HG02970 (cell line): ENCODE measurements at regions not wholly inside any gene's neighbourhood (a gene's known extent, or its start where the extent isn't known, plus 50 kb on each side); places are given as distances from the start of the nearest gene placed in this dataset.

Experiments
- ATAC-seq: cut with Tn5 transposase; IDR thresholded peaks from one replicate; pipeline ENCODE4 v1.9.1; 2021; ENCODE audit warnings: mild to moderate bottlenecking, moderate library complexity, moderate number of reproducible peaks; ENCODE audit not compliant: unreplicated experiment, low FRiP score

DNA sequence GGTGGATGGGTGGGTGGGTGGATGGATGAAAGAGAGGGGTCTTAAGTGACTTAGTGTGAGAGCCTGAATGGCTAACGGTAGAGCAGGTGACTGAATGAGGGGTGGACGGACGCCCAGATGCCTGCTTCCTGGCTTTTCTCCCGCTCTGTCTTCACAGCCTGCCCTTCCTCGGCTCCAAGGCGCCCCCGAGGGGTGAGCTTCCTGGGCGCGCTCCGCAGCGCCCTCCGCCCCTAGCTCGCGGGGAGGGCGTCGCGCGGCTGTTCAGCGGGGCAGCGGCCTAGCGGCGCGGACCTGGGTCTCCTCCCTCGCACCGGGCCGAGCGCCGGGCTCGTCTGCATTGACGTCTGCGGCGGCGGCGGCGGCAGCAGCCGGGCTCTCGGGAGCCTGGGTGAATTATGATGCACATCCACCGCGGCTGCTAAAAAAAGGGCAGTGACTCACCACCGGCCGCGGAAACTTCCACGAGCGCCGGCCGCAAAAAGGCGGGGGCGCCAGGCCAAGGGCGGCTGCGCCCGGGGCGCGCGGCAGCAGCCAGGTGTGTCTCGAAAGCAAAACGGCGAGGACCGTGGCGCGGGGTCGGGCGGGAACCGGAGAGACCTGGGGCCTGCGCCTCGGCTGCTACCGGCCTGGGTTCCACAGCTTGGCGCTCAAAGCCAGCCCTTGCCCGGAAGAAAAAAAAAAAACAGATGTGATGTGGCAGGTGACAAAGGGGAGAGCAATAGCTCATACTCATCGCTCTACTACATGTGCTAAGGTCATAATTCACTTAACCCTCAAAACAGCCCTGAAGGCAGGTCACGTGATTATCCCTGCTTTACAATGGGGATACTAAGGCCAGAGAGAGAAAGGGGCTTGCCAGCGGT lies 143.0 kb upstream of the ADRA1B start:
- ATAC-seq: peak; percentile 74

DNA sequence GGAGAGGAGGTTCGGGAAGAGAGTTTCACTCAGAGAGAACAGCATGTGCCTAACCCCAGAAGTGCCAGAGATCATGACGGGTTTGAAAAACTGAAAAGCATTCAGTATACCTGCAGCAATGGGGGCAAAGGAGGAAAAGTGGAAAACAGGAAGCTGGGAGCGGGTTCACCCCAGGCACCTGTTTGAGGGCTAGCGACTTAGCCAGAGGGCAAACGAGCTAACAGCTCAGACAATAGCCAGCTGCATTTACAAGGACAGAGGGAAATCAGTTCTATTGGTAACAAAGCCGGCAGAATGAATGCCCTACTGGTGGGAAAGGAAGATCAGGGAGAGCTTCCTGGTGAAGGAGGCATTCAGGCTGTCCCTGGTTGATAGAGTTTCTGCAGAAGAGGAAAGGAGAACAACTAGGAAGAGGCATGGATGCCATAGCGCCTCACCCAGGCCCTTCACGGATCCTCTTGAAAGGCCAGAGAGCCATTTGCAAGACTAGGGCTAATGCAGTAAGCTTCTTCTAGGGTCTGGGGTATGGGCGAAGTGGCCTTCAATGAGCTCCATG lies 141.7 kb upstream of the ADRA1B start:
- no peak for ATAC-seq

DNA sequence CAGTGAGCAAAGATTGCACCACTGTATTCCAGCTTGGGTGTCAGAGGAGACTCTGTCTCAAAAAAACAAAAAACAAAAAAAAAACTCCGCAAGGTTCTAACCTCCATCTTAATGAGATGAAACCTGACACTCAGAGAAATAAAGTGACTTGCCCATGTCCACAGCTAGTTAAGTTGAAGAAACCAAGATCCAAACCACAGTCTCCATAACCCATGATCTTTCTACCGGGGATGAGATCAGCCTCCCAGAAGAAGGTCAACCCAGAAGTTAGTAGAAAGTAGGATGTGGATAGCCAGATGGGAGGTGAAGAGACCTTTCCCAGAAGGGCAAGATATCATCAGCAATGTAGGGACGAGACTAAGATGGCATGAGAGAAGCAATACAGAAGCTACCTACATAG lies 140.4 kb upstream of the ADRA1B start:
- no peak for ATAC-seq

DNA sequence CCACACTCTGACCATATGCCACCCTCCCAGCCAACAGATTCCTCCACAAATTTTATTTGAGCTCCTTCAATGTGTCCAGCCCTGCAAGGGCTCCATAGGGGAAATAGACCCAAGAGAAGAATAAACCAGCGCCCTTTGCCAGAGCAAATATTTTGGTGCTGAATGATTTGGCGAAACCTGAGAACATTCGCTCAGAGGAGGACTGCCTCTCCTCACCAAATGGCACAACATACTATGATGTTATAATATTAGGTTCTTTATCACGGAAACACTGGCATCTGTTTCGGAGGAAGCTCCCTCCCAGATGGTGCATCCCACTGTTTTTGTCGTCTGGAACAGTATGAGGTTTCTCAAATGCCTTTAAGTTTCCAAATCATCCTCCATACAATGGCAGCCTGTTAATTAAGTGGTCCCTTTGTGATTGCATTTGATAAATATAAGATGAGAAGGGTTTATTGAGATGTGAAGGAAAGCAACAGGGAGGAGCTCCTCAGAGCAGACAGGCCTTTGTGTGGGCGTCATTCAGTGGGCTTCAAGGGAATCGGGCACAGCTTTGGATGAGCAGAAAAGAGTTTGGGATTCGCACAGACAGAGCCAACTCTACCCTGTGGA lies 139.1 kb upstream of the ADRA1B start:
- ATAC-seq: no peak

DNA sequence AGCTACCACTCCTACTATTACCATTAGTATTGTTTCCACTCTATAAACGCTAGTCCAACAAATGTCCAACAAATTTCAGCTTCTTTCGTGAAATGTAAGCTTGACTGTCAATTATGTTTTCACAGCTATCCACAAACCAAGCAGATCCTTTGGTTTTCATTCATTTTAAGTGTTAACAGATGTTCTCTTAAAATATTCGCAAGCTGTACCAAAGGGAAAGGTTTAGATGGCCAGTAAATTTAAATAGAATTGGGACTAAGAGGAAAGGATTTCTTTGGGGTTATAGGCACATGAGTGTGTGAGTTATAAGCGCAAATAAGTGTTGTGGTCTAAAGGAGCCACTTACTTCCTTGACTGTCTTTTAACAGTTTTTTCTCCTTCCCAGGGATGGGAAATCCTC lies 136.8 kb upstream of the ADRA1B start:
- ATAC-seq: no peak

DNA sequence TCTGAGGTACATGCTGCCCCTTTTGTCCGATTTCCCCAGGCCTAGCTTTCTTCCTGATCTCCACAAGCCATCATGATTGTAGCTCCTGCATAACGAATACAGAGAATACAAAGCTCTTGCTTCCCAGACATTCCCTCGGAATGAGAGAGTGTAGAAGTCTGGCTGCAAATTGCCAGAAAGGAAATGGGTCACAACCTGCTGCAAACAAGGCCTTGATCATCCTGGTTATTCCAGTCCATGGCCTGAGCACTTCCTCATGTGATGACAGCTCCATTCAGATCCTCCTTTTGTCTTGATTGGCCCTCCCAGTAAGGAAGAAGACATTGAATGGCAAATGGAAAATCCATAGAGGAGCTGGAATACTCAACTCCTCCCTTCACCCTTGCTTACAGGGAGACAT lies 136.0 kb upstream of the ADRA1B start:
- no peak for ATAC-seq

DNA sequence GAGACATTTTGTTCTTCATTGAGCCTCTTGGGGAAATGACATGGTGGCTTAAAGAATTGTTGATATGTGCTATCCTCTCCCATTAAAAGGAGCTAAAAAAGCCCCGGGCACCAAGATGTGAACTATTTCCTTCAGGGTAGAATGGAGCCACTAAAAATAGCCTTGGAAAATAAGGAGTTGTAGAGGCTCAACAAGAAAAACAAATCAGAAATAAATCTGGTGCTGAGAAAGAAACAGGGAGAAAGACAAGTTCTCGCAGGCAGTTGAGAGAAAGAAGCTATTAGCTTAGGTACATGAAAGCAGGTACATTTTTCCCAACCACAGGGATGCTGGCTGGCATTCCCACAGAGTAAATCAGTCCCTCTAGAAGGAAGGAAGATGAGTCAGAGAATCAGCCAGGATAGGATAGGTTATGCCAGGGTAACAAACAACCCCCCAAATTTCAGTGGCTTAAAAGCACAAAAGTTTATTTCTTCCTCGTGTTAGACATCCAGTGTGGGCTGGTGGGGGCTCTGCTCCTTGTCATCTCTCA lies 134.6 kb upstream of the ADRA1B start:
- ATAC-seq: no peak

DNA sequence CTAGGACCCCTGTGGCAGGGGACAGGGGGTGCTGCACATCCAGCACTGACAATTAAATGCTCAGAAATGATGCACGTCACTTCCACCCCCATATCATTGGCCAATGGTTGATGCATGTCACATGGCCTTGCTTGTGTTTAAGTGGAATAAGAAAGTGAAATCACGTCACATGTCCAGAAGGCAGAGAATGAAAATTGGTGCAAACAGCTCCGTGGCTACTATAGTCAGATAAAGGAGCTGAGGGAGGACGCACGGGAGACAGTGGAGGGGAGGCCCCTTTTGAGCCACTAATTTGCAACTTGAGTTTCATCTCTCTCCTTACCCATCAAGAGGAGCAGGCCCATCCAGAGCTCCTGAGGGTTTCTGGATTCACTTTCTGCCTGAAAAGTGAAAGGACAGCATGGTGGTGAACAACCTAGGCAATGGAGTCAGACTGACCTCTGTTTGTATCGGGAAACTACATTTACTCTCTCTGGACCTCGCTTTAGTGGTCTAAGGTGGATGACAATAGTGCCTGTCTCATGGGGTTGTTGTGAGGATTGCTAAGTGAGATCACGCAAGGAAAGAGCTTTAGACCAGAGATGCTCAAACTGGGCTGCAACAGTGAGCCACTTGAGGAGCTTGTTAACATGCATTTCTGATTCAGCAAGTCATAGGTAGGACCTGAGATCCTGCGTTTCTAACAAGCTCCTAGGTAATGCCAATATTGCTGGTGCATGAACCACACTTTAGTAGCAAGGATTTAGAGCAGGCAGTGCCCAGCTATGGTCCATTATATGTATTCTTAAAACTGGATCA lies 133.9 kb upstream of the ADRA1B start:
- ATAC-seq: no peak

DNA sequence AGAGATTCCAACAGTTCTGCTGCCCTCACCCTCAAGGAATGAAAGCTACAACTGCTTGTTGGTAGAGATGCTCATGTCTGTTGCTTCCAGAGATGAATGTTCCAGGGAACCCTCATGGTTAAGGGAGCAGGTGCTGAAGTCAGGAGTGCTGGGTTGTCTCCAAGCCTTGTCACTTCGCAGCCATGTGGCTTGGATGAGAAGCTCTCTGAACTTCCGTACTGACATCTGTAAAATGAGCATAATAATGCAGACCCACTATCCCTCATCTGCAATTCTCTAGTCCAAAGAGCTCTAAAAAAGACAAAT lies 133.3 kb upstream of the ADRA1B start:
- no peak for ATAC-seq

DNA sequence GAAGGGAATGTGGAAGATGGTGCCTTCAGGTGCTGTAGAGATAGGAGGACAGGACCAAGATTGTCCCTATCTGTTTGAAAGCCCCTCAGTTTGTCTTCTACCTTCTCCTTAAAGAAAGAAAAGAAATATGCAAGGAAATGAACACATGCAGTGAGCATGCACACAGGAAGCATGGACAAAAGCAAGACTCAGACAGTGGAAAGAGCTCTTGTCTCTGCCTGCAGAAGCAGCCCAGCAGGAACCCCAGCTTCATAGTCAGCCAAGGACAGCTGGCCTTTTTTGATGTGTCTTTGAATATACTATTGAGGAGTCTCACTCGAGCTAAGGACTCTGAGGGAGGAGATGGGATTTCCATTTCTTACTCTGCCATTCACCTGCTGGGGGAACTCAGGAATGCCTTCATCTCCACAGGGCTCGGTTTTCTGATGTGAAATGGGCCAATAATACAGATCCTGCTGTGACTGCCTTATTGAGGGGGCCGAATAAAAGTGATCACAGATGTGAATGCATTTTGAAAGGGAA lies 132.5 kb upstream of the ADRA1B start:
- ATAC-seq: no peak

DNA sequence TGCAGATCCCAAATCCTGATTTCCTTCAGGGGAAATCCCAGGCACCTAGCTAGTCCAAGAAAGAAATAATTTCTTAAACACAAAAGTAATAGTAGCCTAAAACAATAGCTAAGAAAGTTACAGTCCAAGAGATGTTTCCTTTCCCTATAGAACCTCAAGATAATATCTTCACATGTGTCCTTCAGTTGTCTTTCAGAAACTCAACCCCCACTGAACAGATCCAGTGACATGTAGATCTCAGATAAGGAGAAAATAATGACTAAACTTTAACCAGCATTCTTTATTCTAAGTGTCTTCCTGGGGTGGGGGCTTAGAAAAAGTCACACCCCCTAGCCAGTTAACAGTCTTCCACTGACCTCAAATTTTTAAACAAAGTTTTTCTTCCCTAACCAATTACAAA lies 131.3 kb upstream of the ADRA1B start:
- no peak for ATAC-seq

DNA sequence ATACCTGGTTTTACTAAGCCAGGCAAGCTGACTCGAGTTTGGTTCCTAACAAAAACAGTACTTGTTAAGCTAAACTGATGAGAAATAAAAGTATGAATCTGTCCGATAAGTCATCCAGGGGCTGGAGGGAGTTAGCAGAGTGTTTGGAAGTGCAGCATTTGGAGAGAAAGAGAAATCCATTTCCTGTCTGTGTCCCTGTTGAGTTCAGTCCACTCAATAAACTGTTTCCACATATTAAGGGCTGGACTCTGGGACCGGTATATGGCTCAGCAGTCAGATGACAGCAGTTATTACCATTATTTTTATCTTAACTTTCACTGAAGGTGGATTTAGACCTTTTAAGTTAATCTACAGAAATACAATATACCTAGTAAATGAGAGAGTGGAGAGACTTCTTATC lies 130.6 kb upstream of the ADRA1B start:
- no peak for ATAC-seq

DNA sequence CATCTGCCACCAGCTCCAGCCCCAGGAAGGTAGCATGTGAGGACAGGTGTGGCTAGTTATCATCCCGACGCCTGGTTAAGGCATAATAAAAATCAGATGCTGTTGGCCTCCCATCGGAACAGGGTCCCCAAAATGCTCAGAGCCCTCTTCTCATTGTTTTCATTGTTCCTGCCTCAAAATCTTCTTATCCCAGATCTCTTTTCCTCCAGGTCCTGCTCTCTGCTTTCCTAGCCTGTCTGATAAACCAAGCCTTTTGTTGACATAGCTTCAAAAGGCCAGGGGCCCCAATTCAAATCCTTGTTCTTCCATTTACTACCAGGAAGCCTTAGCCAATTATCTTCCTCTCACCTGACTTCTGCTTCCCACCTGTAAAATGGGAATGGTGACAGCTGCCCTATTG lies 130.1 kb upstream of the ADRA1B start:
- no peak for ATAC-seq

DNA sequence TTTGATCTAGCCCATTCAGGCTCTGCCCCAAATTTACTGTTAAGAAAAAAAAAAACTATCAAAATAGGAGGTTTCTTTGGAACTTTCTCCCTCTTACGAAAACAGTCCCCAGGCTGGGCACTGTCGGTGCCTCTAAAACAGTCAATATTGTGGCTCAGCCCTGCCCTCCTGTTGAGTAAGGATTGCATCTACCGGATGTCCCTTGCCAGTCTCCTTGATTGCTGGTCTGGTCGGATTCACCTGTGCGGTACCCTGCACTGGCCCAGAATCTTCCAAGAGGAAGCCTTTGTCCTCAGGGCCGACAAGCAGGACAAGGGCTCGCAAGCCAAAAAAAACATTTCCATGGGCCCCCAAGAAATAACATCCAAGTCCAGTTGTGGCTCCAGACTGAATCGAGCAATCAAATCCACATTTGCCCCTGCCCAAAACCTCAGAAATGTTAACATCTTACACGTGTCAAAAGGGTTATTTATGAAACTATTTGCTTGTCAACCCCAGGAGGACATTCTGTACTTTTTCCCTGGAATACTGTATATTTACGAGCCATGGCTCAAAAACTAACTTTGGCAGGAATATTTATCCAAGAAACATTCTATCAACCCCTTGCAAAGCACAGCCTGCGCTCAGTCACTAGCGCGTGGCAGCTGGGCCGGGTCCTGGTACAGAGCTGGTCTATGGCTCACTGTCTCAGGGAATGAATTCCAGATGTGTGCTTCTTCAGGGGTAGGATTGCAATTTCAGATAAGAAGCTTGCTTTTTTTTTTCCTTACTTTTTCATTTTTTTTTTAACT lies 129.2 kb upstream of the ADRA1B start:
- no peak for ATAC-seq

DNA sequence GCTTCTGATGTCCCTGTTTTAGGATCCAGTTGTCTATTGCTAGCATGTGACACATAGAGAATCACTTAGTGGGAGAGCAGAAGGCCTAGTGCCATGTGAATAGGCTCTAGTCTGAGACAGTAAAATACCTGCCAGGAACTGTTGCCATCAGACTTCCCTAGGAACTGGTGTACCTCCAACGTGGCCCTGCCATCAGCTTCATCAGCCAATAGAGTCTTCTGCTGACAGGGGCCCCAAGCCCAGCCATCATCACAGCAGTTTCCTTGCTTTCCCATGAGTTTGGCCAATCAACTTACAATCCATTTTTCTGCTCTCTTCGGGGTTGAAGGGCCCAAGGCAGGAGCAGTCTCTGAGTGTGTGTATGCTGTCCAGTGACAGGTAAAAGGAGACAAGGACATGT lies 128.4 kb upstream of the ADRA1B start:
- no peak for ATAC-seq

DNA sequence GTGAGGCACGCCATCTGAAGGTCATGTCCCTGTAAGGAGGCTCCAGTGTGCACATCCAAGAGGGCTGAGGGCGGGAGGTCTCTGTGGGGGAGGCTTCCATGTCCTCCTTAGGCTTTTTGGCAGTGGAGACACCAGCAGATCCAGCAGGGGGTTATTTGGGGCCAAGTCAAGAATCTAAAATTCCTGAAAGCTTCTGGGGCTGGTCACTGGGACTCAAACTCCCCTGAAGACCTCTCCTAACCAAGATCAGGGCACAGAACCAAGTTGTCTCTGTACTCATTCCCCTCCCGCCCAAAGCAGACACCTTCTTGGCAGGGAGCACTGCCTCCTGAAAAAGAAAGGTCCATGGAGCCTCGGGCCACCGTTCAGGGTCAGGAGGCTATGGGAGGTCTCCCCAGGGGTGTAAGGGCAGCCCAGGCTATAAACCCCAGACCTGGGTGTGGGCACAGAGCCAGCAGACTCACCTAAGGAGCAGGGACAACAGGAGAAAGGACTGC lies 127.4 kb upstream of the ADRA1B start:
- no peak for ATAC-seq

DNA sequence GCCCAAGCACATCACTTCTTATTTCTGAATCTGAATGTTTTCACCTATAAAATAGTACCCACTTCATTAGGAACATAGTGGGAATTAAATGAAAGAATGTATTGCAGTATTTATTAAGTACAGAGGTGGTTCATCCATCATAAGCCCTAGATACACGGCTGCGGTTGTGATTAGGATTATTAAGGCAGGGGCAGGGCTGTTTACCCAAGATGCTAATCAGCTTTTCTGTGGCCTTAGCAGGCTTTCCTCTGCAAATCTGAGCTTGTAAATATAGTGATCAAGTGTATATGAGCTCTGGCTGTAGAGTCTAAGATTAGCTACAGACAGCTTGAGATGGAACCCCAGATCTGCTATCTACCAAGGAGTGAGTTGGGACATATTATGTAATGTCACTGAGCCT lies 124.1 kb upstream of the ADRA1B start:
- no peak for ATAC-seq

DNA sequence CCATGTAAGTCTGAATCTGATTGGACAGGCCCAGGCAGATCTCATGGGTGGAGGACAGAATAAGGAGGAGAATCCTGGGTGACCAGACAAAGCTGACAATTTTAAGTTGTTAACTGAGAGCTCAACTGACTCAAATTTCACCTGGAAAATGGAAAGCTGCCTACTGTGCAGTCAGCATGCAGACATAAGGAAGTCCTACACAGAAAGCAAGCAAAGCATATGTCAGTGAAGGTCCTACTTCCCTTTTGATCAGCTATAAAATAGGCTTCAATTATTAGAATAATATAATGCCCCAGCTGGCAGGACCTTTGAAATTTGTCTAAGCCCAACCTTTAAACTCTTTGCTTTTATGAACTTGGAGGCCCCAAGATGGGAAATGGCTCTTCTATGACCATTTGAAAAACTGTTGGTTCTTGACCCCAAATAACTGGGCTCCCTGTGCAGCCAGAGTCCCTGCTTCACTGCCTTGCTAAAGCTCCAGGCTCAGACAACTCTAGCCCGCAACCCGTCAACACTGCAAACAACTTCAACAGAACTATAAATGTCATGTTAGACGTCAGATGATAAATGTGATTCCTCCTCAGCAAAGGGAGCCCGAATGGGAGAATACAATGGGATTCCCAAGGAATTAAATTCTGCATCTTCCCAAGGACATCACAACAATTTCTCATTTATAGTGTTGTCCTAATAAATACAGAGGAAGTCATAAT lies 118.9 kb upstream of the ADRA1B start:
- ATAC-seq: no peak

DNA sequence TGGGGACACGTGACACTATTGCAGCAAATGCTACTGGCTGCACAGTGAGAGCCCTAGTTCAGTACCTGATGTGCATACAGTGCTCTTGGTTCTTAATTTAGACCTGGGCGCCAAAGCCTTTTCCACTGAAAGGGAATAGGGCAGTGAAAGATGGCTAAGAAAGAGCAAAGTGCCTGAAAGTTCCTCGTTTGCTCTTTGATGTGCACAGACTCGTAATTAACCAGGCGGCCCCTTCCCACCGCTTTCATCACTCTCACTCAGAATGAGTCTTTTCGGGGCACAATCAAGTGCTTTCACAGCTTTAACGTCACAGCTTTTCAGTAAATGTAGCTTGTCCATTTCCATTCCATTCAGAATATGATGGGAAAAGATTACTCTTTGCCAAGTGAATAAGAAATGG lies 116.6 kb upstream of the ADRA1B start:
- ATAC-seq: no peak
